ENCODE measurements at regions not wholly inside any gene's neighbourhood (a gene's known extent, or its start where the extent isn't known, plus 50 kb on each side); places are given as distances from the start of the nearest gene placed in this dataset.
A peak's percentile ranks its signal among the peaks of the same experiment; 100 is the strongest.
"Not testable (repeated sequence)": the region's sequence is repeated elsewhere in the genome, so short reads cannot be mapped to it uniquely, and the experiment has no call there.

DNA sequence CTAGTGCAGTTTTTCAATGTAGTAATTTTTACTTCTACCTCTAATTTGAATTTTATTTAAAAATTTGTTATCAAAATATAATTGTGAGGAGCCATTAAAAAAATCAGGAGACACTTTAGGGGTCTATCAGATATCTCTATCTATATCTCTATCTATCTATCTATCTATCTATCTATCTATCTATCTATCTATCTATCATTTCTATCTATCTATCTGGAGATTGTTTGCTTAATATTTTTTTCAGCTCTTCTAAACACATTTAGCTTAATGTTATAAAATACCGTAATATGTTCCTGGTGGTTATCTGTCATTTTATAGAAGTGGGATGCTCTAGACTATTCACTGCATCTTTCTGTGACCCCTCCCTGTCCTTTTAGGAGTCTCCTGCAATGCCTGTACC, 193.7 kb upstream of the P2RY1 start:
- in situ Hi-C loops (cut with HindIII; ENCODE audit: low pct_ligation_motif_present, low sequenced_read_pairs), result no loop called here

DNA sequence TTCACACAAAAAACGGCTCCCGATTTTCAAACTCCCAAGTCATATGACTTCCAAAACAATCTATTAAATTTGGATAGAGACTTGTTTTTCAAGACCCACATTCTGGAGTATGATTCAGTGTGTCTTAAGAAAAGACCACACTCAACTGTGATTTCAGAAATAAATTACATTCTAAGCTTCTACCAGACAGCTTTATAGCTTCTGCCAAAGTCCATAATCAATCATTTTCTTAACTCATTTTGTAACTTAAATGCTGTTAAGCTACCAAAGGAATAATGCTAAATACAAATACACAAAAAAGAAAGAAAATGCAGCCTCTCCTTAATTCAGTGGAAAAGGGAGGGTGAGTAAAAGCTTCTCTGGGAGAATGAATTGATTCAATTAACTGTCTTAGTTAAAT, 192.3 kb upstream of the P2RY1 start:
- TF ChIP-seq, protein P1, sequence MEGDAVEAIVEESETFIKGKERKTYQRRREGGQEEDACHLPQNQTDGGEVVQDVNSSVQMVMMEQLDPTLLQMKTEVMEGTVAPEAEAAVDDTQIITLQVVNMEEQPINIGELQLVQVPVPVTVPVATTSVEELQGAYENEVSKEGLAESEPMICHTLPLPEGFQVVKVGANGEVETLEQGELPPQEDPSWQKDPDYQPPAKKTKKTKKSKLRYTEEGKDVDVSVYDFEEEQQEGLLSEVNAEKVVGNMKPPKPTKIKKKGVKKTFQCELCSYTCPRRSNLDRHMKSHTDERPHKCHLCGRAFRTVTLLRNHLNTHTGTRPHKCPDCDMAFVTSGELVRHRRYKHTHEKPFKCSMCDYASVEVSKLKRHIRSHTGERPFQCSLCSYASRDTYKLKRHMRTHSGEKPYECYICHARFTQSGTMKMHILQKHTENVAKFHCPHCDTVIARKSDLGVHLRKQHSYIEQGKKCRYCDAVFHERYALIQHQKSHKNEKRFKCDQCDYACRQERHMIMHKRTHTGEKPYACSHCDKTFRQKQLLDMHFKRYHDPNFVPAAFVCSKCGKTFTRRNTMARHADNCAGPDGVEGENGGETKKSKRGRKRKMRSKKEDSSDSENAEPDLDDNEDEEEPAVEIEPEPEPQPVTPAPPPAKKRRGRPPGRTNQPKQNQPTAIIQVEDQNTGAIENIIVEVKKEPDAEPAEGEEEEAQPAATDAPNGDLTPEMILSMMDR (IDR thresholded peaks at IDR 0.05; ENCODE audit: low read depth, low read length, missing control alignments), result no peak
- Histone ChIP-seq H3K36me3 (replicated peaks) (no peaks in the 10 kb centered on the region), H3K27ac (no peak overlapping the region), H3K27me3 (replicated peaks) (no peaks in the 10 kb centered on the region), H3K4me3 (ENCODE audit: low read depth, low read length) (no peak overlapping the region)
- no peak for DNase-seq
- in situ Hi-C loops (cut with HindIII; ENCODE audit: low pct_ligation_motif_present, low sequenced_read_pairs), result no loop called here

More for the DNA sequence above, 193.7 kb upstream of the P2RY1 start:
- Histone ChIP-seq H3K27me3 (replicated peaks) (no peaks in the 10 kb centered on the region), H3K36me3 (replicated peaks) (no peaks in the 10 kb centered on the region), H3K27ac (no peak overlapping the region), H3K4me3 (ENCODE audit: low read depth, low read length) (no peak overlapping the region)
- no peak for DNase-seq
- TF ChIP-seq, protein P1 (IDR thresholded peaks at IDR 0.05; ENCODE audit: low read depth, low read length, missing control alignments), result no peak

DNA sequence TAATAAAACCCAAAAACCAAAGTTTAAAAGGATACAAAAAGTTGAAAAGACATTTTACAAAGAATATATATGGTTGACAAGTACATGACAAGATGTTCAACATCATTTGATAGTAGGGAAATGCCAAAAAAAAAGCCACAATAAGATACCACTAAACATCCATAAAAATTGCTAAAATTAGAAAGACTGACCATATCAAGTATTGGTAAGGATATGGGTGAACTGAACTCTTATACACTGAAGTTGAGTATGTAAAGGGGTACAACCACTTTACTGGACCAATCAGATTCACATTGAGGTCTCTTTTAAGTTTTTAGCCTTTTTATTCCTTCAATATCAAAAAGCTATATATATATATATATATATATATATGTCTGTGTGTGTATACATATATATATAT, 190.5 kb upstream of the P2RY1 start:
- Histone ChIP-seq H3K27ac (no peak overlapping the region), H3K27me3 (replicated peaks) (no peaks in the 10 kb centered on the region), H3K4me3 (ENCODE audit: low read depth, low read length) (no peak overlapping the region), H3K36me3 (replicated peaks) (no peaks in the 10 kb centered on the region)
- TF ChIP-seq, protein P1 (IDR thresholded peaks at IDR 0.05; ENCODE audit: low read depth, low read length, missing control alignments), result no peak
- in situ Hi-C loops (cut with HindIII; ENCODE audit: low pct_ligation_motif_present, low sequenced_read_pairs), result no loop called here
- DNase-seq, result no peak

DNA sequence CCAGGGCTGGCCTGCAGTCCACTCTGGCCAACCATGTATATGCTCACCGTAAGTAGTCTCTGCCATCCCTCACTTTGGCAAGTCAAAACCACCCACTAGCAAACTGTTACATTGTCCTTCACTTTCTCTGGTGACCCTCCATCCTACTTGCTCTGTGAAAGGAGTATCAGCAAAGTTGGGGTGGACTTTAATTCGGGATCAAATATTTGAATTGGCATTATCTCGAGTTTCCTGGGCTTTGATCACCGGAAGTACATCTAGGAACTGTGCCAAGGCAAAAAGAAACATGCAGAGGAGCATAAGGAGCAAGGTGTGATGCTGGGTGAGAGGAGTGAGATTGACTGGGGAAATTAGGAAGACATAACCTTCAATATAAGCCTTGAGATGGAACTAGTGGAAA, 188.9 kb upstream of the P2RY1 start:
- DNase-seq, result no peak
- TF ChIP-seq, protein P1 (IDR thresholded peaks at IDR 0.05; ENCODE audit: low read depth, low read length, missing control alignments), result peak; percentile 10
- Histone ChIP-seq H3K27ac (no peak overlapping the region), H3K36me3 (replicated peaks) (no peaks in the 10 kb centered on the region), H3K4me3 (ENCODE audit: low read depth, low read length) (no peak overlapping the region), H3K27me3 (replicated peaks) (no peaks in the 10 kb centered on the region)
- in situ Hi-C loops (cut with HindIII; ENCODE audit: low pct_ligation_motif_present, low sequenced_read_pairs), result no loop called here

DNA sequence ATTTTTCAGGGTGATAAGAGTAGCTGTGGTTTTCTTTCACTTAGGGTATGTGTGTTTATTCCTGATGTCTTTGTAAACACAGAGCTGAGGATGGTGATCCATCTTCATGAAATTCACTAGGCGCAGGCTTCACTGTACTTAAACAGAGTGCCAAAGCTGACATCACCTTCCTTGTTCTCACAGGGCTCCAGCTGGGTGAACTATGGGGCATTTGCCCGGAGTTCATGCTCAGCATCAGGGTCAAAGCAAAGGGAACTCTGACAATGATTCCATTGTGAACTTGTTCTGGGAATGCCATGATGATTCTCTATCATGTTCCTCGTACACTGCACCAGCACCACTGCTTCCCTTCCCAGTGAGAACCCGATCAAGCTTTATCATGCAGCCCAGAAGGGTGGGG, 184.8 kb upstream of the P2RY1 start:
- no peak overlapping the region for H3K4me3 ChIP-seq (ENCODE audit: low read depth, low read length)
- no peaks in the 10 kb centered on the region for H3K27me3 ChIP-seq (replicated peaks)
- H3K27ac ChIP-seq, result no peak overlapping the region
- in situ Hi-C loops (cut with HindIII; ENCODE audit: low pct_ligation_motif_present, low sequenced_read_pairs), result no loop called here
- no peak for DNase-seq
- TF ChIP-seq, protein P1 (IDR thresholded peaks at IDR 0.05; ENCODE audit: low read depth, low read length, missing control alignments), result no peak
- H3K36me3 ChIP-seq (replicated peaks), result no peaks in the 10 kb centered on the region

DNA sequence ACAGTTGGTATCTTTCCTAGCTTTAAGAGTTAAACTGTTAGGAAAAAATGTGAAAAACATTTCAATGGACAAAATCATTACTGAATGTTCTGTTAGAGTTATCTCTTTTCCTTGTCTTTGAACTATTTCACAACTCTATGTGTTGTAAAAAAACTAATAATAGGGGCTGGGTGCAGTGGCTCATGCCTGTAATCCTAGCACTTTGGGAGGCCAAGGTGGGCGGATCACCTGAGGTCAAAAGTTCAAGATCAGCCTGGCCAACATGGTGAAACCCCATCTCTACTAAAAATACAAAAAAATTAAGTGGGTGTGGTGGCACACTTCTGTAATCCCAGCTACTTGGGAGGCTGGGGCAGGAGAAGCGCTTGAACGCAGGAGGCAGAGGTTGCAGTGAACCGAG, 184.0 kb upstream of the P2RY1 start:
- in situ Hi-C loops (cut with HindIII; ENCODE audit: low pct_ligation_motif_present, low sequenced_read_pairs); H3K27me3 ChIP-seq (replicated peaks); DNase-seq: not testable (repeated sequence)

More for the DNA sequence above, 184.0 kb upstream of the P2RY1 start:
- H3K4me3 ChIP-seq (ENCODE audit: low read depth, low read length); H3K36me3 ChIP-seq (replicated peaks); H3K27ac ChIP-seq: not testable (repeated sequence)

All from brain microvascular endothelial cell (primary cell).